GM12878 (cell line): ENCODE measurements at regions not wholly inside any gene's neighbourhood (a gene's known extent, or its start where the extent isn't known, plus 50 kb on each side); places are given as distances from the start of the nearest gene placed in this dataset.

ENCODE experiments used
- EZH2 ChIP-seq: IDR thresholded peaks from 2 replicates; pipeline ENCODE4 v1.6.1; 2012; ENCODE audit warnings: low read depth, mild to moderate bottlenecking, control low read depth, inconsistent platforms, low read length, borderline replicate concordance; ENCODE audit not compliant: control insufficient read depth
- SRF ChIP-seq, 2 experiments: IDR thresholded peaks; 2 replicates each; pipeline ENCODE4 v1.6.1; 2011; ENCODE audit warnings: low read depth in 2 of 2, low read length in 2 of 2, mild to moderate bottlenecking in 1 of 2, moderate library complexity in 1 of 2

- TF ChIP-seq SRF (IDR thresholded peaks at IDR 0.05; ENCODE audit: low read depth in 2 of 2, low read length in 2 of 2) (no peak), EZH2 (no peak)
Observed at GRCh38 chr2:10252661-10253060, 50.0 kb upstream of the HPCAL1 start.
